K562 (cell line): ENCODE measurements at regions not wholly inside any gene's neighbourhood (a gene's known extent, or its start where the extent isn't known, plus 50 kb on each side); places are given as distances from the start of the nearest gene placed in this dataset.

Source experiments
- ATAC-seq: fragments of 200-7000 bp; cut with Tn5 transposase; 3 replicates; pipeline ENCODE4 v1.9.1; 2020; ENCODE audit warnings: moderate library complexity
- BruUV-seq: library from RNA; stranded (reverse); fragments of 400-500 nt; replicated peaks from 2 replicates; lab custom pipeline; 2021; lab: Mats Ljungman, UMichigan
- CTCF ChIA-PET: fragments of 300-600 bp; formaldehyde crosslinking; extraction: SDS; loops from one replicate; lab custom pipeline; 2021; ENCODE audit warnings: low intra/inter-chr PET ratio; lab: Yijun Ruan, JAX
- POLR2A ChIA-PET: fragments of 300-600, 350-650 bp; sonication (Branson Sonifier 250); formaldehyde crosslinking; extraction: SDS; loops from one replicate; lab custom pipeline; 2021; ENCODE audit warnings: antibody characterized with exemption, inconsistent platforms; lab: Yijun Ruan, JAX
- DNase-seq, 4 experiments: peaks; one replicate each; pipeline versions ENCODE4 v3.0.0 to v3.0.0-alpha.2; 2011 to 2018; ENCODE audit warnings: low spot score in 3 of 4, mixed read lengths in 3 of 4; ENCODE audit errors: extremely low read depth in 1 of 4
- FAIRE-seq: peaks from 2 replicates; lab custom pipeline; 2011; peaks lifted over from hg19 to GRCh38; lab: Jason Lieb, UNC
- H2AFZ ChIP-seq: 2 replicates; pipeline ENCODE4 v1.6.0; 2011; ENCODE audit warnings: low read depth, low read length, control low read depth, inconsistent platforms
- H3K27ac ChIP-seq: fragments of 200-600 bp; 3 replicates; pipeline ENCODE4 v1.8.0; 2011; ENCODE audit warnings: low read depth, mild to moderate bottlenecking, control low read depth, inconsistent platforms, low read length, moderate library complexity, mixed read lengths; ENCODE audit errors: extremely low read depth
- H3K27me3 ChIP-seq, 2 experiments: fragments of 300-600 bp in 1 of 2; 2 replicates in 1 of 2; 3 replicates in 1 of 2; pipeline versions ENCODE4 v1.6.0 to v1.8.0; 2011; ENCODE audit warnings: inconsistent platforms in 2 of 2, low read length in 2 of 2, mild to moderate bottlenecking in 1 of 2, mixed read lengths in 1 of 2, moderate library complexity in 1 of 2; ENCODE audit not compliant: control insufficient read depth in 2 of 2, insufficient read depth in 2 of 2
- H3K36me3 ChIP-seq: fragments of 300-600 bp; 3 replicates; pipeline ENCODE4 v1.8.0; 2011; ENCODE audit warnings: mild to moderate bottlenecking, low read length, inconsistent platforms; ENCODE audit not compliant: control insufficient read depth, insufficient read depth
- H3K4me1 ChIP-seq, 2 experiments: fragments of 200-600 bp in 1 of 2; replicated peaks in 1 of 2; 2 replicates in 1 of 2; 3 replicates in 1 of 2; pipeline versions ENCODE4 v1.5.1 to v1.8.0; 2011; ENCODE audit warnings: inconsistent platforms in 2 of 2, low read length in 2 of 2, mild to moderate bottlenecking in 1 of 2, mixed read lengths in 1 of 2, moderate library complexity in 1 of 2; ENCODE audit not compliant: control insufficient read depth in 2 of 2, insufficient read depth in 2 of 2
- H3K4me2 ChIP-seq: 2 replicates; pipeline ENCODE4 v1.6.1; 2011; ENCODE audit warnings: low read length, control low read depth, inconsistent platforms, mixed read lengths; ENCODE audit not compliant: insufficient read depth
- H3K4me3 ChIP-seq: fragments of 200-600 bp; sonication (generic), shearing (Covaris generic); 2 replicates; pipeline ENCODE4 v1.5.1; 2016; ENCODE audit warnings: control low read depth, inconsistent platforms
- H3K79me2 ChIP-seq: fragments of 200-600 bp; 3 replicates; pipeline ENCODE4 v1.8.0; 2011; ENCODE audit warnings: low read length, inconsistent platforms; ENCODE audit not compliant: control insufficient read depth, insufficient read depth
- H3K9ac ChIP-seq, 2 experiments: 2 replicates each; pipeline versions ENCODE4 v1.6.0 to v1.6.1; 2011; ENCODE audit warnings: low read depth in 2 of 2, low read length in 2 of 2, control low read depth in 1 of 2, inconsistent platforms in 1 of 2, mild to moderate bottlenecking in 1 of 2, mixed read lengths in 1 of 2; ENCODE audit not compliant: insufficient read depth in 1 of 2
- H3K9me1 ChIP-seq: one replicate; pipeline ENCODE4 v1.6.0; 2011; ENCODE audit warnings: inconsistent platforms, mild to moderate bottlenecking, low read length, moderate library complexity; ENCODE audit not compliant: control insufficient read depth, insufficient read depth
- H3K9me3 ChIP-seq: replicated peaks from 2 replicates; pipeline ENCODE4 v1.5.1; 2011; ENCODE audit warnings: low read depth, low read length, inconsistent platforms; ENCODE audit not compliant: control insufficient read depth, insufficient read depth
- H4K20me1 ChIP-seq: replicated peaks from 2 replicates; pipeline ENCODE4 v1.6.1; 2011; ENCODE audit warnings: low read length, inconsistent platforms, mixed read lengths; ENCODE audit not compliant: control insufficient read depth, insufficient read depth
- EWSR1 ChIP-seq: fragments of 450-650 bp; IDR thresholded peaks from 2 replicates; pipeline ENCODE4 v1.6.1; 2018; ENCODE audit warnings: borderline replicate concordance, mild to moderate bottlenecking, low read depth, moderate library complexity; ENCODE audit not compliant: partially characterized antibody
- HCFC1 ChIP-seq: IDR thresholded peaks from 2 replicates; pipeline ENCODE4 v1.6.1; 2012; ENCODE audit warnings: low read depth, low read length, improper control_type of control experiment
- KLF16 ChIP-seq: IDR thresholded peaks from 2 replicates; pipeline ENCODE4 v1.6.1; 2016; ENCODE audit warnings: antibody characterized with exemption
- MCM2 ChIP-seq: fragments of 450-650 bp; IDR thresholded peaks from 2 replicates; pipeline ENCODE4 v1.6.1; 2017; ENCODE audit warnings: low read depth, mild to moderate bottlenecking
- MED1 ChIP-seq: sonication (generic); formaldehyde crosslinking; IDR thresholded peaks from 2 replicates; pipeline ENCODE4 v1.8.1; 2023; ENCODE audit warnings: missing genetic modification reagents, borderline replicate concordance
- SIX5 ChIP-seq, 2 experiments: IDR thresholded peaks; 2 replicates each; pipeline ENCODE4 v1.6.1; 2011; ENCODE audit warnings: low read length in 2 of 2, borderline replicate concordance in 1 of 2, low read depth in 1 of 2, mild to moderate bottlenecking in 1 of 2, moderate library complexity in 1 of 2; ENCODE audit not compliant: insufficient read depth in 1 of 2
- SMARCA5 ChIP-seq: fragments of 450-650 bp; IDR thresholded peaks from 2 replicates; pipeline ENCODE4 v1.6.1; 2016
- SP1 ChIP-seq: sonication (generic); formaldehyde crosslinking; IDR thresholded peaks from 2 replicates; pipeline ENCODE4 v1.8.1; 2022; ENCODE audit warnings: mild to moderate bottlenecking, missing genetic modification reagents
- ZNF212 ChIP-seq: fragments of 450-650 bp; formaldehyde crosslinking; IDR thresholded peaks from 2 replicates; pipeline ENCODE4 v1.4.0; 2020; ENCODE audit warnings: mild to moderate bottlenecking
- ZNF224 ChIP-seq: sonication (generic); formaldehyde crosslinking; IDR thresholded peaks from 2 replicates; pipeline ENCODE4 v1.8.0; 2022; ENCODE audit warnings: mild to moderate bottlenecking, missing genetic modification reagents
- WGBS: fragments of 100-300 bp; shearing (Covaris generic); methylation state at CpG from one replicate; pipeline ENCODE4 v1.1.6; 2016; ENCODE audit warnings: low coverage, mixed read lengths; ENCODE audit not compliant: insufficient coverage; ENCODE audit errors: missing lambda C conversion rate; 5-methylcytosine and 5-hydroxymethylcytosine counted together
- in situ Hi-C: fragments of 300-500 bp; cut with MboI; formaldehyde crosslinking; loops from 4 replicates; pipeline ENCODE4 v1.15.0; 2018; ENCODE audit warnings: inconsistent platforms, mixed read lengths
- intact Hi-C: fragments of 100-400 bp; cut with micrococcal nuclease; formaldehyde crosslinking; loops from 2 replicates; pipeline ENCODE4 v1.14.2; 2022
- TF ChIP-seq, protein P1 (sequence below): fragments of 450-650 bp; IDR thresholded peaks from 2 replicates; pipeline ENCODE4 v1.6.1; 2014; ENCODE audit warnings: low read depth, mild to moderate bottlenecking, moderate library complexity, borderline replicate concordance

DNA sequence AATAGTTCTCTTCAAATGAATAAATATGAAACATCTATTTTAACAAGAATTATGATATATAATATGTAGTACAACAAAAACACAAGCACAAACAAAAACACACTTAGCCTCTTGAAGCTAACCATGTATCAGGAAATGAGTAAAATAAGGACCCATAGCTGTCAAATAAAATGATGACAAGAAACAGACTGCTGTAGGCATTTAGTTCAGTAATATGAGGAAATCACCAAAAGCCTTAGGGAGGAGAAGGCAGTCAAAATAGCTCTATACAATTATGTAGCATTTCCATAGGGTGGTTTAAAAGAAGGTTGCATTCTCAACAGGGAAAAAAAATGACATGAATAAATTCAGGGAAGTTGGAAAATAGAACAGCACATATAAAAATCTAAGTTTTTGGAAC lies 163.4 kb downstream of the PCDH20 start:
- no peak overlapping the region for H3K4me2 ChIP-seq
- no peak for FAIRE-seq
- no peak for DNase-seq
- no peaks in the 10 kb centered on the region for H3K79me2 ChIP-seq
- H3K4me3 ChIP-seq = no peak overlapping the region
- no peaks in the 10 kb centered on the region for H3K27me3 ChIP-seq
- POLR2A ChIA-PET = no interaction called here
- in situ Hi-C loops (no loop called here), intact Hi-C loops (no loop called here)
- no peaks in the 10 kb centered on the region for H3K36me3 ChIP-seq
- H3K4me1 ChIP-seq = no peaks in the 10 kb centered on the region
- CTCF ChIA-PET = no interaction called here
- H3K9me3 ChIP-seq = no peaks in the 10 kb centered on the region
- no peak overlapping the region for H3K27ac ChIP-seq
- no peak overlapping the region for H3K9ac ChIP-seq
- no peaks in the 10 kb centered on the region for H3K9me1 ChIP-seq
- no peaks in the 10 kb centered on the region for H4K20me1 ChIP-seq
- no peak for TF ChIP-seq SIX5 (IDR thresholded peaks at IDR 0.05; ENCODE audit: borderline replicate concordance in 1 of 2, insufficient read depth in 1 of 2, low read depth in 1 of 2, low read length in 2 of 2)
- TF ChIP-seq HCFC1 = no peak
- no peak for TF ChIP-seq KLF16
- TF ChIP-seq ZNF224 (CRISPR knock-in tag) = no peak
- TF ChIP-seq ZNF212 = no peak
- TF ChIP-seq, all 486 proteins: peak for 0
- no peak for ATAC-seq
- BruUV-seq = no TSS peak
- no peak overlapping the region for H2AFZ ChIP-seq

DNA sequence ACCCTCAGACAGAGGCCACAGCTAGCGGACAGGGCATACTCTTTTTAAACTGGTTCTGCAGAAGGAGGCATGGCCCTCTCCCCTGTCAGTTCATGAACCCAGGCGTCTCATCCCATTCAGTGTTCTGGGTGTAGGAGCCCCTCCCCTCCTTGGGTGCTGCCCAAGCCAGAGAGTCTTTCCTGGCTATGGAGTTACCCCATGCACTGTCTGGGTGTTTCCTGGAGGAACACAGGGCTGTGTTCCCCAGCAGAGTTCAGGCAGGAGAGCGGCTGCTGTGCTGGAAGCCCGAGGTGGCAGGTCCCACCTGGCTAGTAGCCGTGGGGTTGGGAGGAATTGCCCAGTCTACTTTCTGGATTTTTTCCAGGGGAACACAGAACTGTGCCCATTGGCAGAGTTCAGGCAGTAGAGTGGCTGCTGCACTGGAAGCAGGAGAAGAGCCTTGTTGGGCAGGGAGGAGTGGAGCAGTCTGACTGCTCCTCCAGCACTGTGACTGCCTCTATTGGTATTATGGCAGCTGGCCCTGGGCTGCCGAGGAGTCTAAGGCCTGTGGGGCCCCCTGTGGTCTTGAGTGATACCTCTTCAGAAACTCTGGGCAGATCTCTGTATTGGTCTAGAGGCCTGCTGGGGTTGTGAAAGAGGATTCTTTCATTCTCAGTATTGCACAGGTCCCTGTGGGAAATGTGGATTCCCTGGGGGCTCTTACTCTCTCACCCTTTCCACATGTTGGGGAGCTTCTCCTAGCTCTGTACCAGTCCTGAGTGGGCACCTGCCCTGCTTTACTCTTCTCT lies 168.3 kb downstream of the PCDH20 start:
- BruUV-seq = no TSS peak
- Histone ChIP-seq H3K4me2 (no peak overlapping the region), H3K9me3 (no peaks in the 10 kb centered on the region), H3K36me3 (no peaks in the 10 kb centered on the region), H3K4me3 (no peak overlapping the region), H3K9me1 (no peaks in the 10 kb centered on the region), H4K20me1 (no peaks in the 10 kb centered on the region), H3K27me3 (no peaks in the 10 kb centered on the region), H3K79me2 (no peaks in the 10 kb centered on the region), H3K9ac (no peak overlapping the region), H2AFZ (no peak overlapping the region), H3K4me1 (no peaks in the 10 kb centered on the region)
- FAIRE-seq = no peak
- no peak for ATAC-seq
- in situ Hi-C loops = no loop called here
- intact Hi-C loops = no loop called here
- POLR2A ChIA-PET = no interaction called here
- no peak for DNase-seq
- TF ChIP-seq MCM2 = no peak
- no peak for TF ChIP-seq EWSR1
- TF ChIP-seq, protein P1, sequence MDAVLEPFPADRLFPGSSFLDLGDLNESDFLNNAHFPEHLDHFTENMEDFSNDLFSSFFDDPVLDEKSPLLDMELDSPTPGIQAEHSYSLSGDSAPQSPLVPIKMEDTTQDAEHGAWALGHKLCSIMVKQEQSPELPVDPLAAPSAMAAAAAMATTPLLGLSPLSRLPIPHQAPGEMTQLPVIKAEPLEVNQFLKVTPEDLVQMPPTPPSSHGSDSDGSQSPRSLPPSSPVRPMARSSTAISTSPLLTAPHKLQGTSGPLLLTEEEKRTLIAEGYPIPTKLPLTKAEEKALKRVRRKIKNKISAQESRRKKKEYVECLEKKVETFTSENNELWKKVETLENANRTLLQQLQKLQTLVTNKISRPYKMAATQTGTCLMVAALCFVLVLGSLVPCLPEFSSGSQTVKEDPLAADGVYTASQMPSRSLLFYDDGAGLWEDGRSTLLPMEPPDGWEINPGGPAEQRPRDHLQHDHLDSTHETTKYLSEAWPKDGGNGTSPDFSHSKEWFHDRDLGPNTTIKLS = no peak
- no peak for TF ChIP-seq SP1
- no peak for TF ChIP-seq ZNF212
- no peak for TF ChIP-seq SMARCA5
- TF ChIP-seq MED1 = no peak
- TF ChIP-seq SIX5 (IDR thresholded peaks at IDR 0.05; ENCODE audit: borderline replicate concordance in 1 of 2, insufficient read depth in 1 of 2, low read depth in 1 of 2, low read length in 2 of 2) = no peak
- TF ChIP-seq, all 486 proteins: peak for 0
- H3K27ac ChIP-seq = no peak overlapping the region
- WGBS = 6% methylated on average over 3 of the region's 6 CpGs
- CTCF ChIA-PET = no interaction called here
